K562 (cell line): ENCODE measurements at regions not wholly inside any gene's neighbourhood (a gene's known extent, or its start where the extent isn't known, plus 50 kb on each side); places are given as distances from the start of the nearest gene placed in this dataset.

Source experiments
- DACH1 ChIP-seq: fragments of 450-650 bp; IDR thresholded peaks from 2 replicates; pipeline ENCODE4 v1.6.1; 2018; ENCODE audit not compliant: partially characterized antibody
- ELF1 ChIP-seq: fragments of 200-800 bp; sonication (Bioruptor generic); IDR thresholded peaks from 2 replicates; pipeline ENCODE4 v1.6.1; 2016; ENCODE audit warnings: missing genetic modification characterization, missing compliant biosample characterization
- NR3C1 ChIP-seq: sonication (generic); formaldehyde crosslinking; IDR thresholded peaks from 2 replicates; pipeline ENCODE4 v1.8.1; 2022; ENCODE audit warnings: missing genetic modification reagents
- PRPF4 ChIP-seq: fragments of 200-400 bp; formaldehyde crosslinking; IDR thresholded peaks from one replicate; pipeline ENCODE4 v1.6.1; 2017; ENCODE audit warnings: low read length, low read depth, mild to moderate bottlenecking; ENCODE audit not compliant: insufficient read depth, poor library complexity, severe bottlenecking
- RAD21 ChIP-seq, 2 experiments: fragments of 250-450 bp in 1 of 2; fragments of 450-650 bp in 1 of 2; sonication (Bioruptor Pico) in 1 of 2; formaldehyde crosslinking in 1 of 2; IDR thresholded peaks in 1 of 2; conservative IDR thresholded peaks in 1 of 2; 2 replicates each; pipeline versions ENCODE4 v1.4.0 to v1.8.0; 2020 to 2022; ENCODE audit warnings: mild to moderate bottlenecking in 2 of 2, moderate library complexity in 1 of 2
- RCOR1 ChIP-seq, 2 experiments: IDR thresholded peaks; 2 replicates each; pipeline ENCODE4 v1.6.1; 2012; ENCODE audit warnings: low read depth in 2 of 2, low read length in 2 of 2, borderline replicate concordance in 1 of 2, improper control_type of control experiment in 1 of 2
- SIN3B ChIP-seq: fragments of 450-650 bp; IDR thresholded peaks from 2 replicates; pipeline ENCODE4 v1.6.1; 2017; ENCODE audit warnings: low read depth, mild to moderate bottlenecking, moderate library complexity
- SMAD2 ChIP-seq: fragments of 150-350 bp; IDR thresholded peaks from 2 replicates; pipeline ENCODE4 v1.6.1; 2014; ENCODE audit warnings: low read depth, mild to moderate bottlenecking, low read length
- TGIF2 ChIP-seq: sonication (generic); formaldehyde crosslinking; IDR thresholded peaks from 2 replicates; pipeline ENCODE4 v1.8.1; 2022; ENCODE audit warnings: mild to moderate bottlenecking, missing genetic modification reagents, moderate library complexity
- ZNF133 ChIP-seq: fragments of 250-450 bp; sonication (Bioruptor Pico); IDR thresholded peaks from 2 replicates; pipeline ENCODE4 v1.4.0; 2020; ENCODE audit warnings: mild to moderate bottlenecking
- ZNF23 ChIP-seq: fragments of 250-450 bp; sonication (Bioruptor Pico); IDR thresholded peaks from 2 replicates; pipeline ENCODE4 v1.4.0; 2020; ENCODE audit warnings: mild to moderate bottlenecking
- ZNF561 ChIP-seq: fragments of 450-650 bp; formaldehyde crosslinking; conservative IDR thresholded peaks from 2 replicates; pipeline ENCODE4 v1.4.0; 2020; ENCODE audit warnings: mild to moderate bottlenecking, moderate library complexity
- TF ChIP-seq, protein P1 (sequence below), 3 experiments: fragments of 200-800 bp in 1 of 3; sonication (Bioruptor generic) in 1 of 3; sonication (generic) in 1 of 3; formaldehyde crosslinking in 1 of 3; IDR thresholded peaks; 2 replicates each; pipeline versions ENCODE4 v1.6.1 to v1.8.0; 2016 to 2022; ENCODE audit warnings: mild to moderate bottlenecking in 2 of 3, missing compliant biosample characterization in 2 of 3, missing genetic modification characterization in 2 of 3, missing genetic modification reagents in 1 of 3
- TF ChIP-seq, protein P2 (sequence below), 2 experiments: fragments of 450-650 bp in 1 of 2; IDR thresholded peaks; 2 replicates each; pipeline ENCODE4 v1.6.1; 2011 to 2017; ENCODE audit warnings: low read depth in 2 of 2, antibody characterized with exemption in 1 of 2, borderline replicate concordance in 1 of 2, low read length in 1 of 2, mild to moderate bottlenecking in 1 of 2, mixed read lengths in 1 of 2; ENCODE audit not compliant: control insufficient read depth in 1 of 2
- TF ChIP-seq, protein P3 (sequence below): IDR thresholded peaks from 2 replicates; pipeline ENCODE4 v1.6.1; 2014; ENCODE audit warnings: antibody characterized with exemption
- TF ChIP-seq, protein P4 (sequence below): sonication (generic); formaldehyde crosslinking; IDR thresholded peaks from 2 replicates; pipeline ENCODE4 v1.8.1; 2023; ENCODE audit warnings: mild to moderate bottlenecking, missing genetic modification reagents, moderate library complexity
- TF ChIP-seq, protein P5 (sequence below): fragments of 450-650 bp; IDR thresholded peaks from 2 replicates; pipeline ENCODE4 v1.6.1; 2016; ENCODE audit warnings: low read depth, mild to moderate bottlenecking, moderate library complexity

DNA sequence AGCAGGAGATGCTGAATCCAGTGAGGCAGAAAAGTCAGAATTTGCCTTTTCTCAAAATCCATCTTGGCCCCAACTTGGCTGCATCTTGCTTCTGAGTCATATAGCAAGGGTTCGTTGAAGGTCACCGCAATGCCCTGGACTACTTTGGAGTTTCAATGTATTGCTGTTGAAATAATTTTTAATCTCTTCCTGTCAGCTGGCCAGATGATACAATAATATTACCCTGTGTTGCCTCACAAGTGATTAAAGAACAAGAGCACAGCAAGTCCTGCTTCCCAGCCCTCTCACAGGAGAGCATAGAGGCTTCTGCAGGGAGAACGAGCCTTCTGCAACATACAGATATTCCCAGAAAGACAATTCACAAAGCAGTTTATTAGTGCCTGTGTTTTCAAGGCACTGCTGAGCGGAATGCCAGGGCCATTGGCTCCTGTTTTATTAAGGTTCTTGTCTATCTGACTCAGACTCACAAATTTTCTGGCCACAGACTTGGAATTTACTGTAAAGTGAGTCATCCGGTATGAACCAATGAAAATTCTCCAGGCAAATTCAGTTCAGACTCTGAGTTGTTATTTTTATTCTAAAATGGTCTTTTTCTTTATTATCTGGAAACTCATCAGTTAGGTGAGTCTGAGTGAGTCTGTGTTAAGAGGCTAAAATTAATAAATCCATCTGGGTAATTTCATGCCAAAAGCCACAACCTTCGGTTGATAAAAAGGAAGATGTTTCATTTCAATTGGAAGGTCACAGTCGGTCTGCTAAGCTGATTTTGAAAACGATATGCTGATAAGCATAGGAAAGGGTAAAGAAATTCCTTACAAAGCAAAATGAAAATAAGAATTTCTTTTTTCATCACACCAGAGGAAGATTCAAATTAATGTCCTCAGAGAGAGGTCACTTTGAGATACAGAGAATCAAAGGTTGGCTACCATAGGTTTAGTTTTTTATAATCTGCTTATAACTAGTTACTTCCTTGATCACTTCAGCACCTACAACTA is 289.4 kb upstream of the STXBP5 start (continued):
- TF ChIP-seq RAD21 (CRISPR knock-in tag; conservative IDR thresholded peaks at IDR 0.05 in 1 of 2, IDR thresholded peaks at IDR 0.05 in 1 of 2) (peak in 1 of 2 experiments; percentile 10; a peak in 2 of 4 replicates), RCOR1 (IDR thresholded peaks at IDR 0.05; ENCODE audit: borderline replicate concordance in 1 of 2, low read depth in 2 of 2, low read length in 2 of 2) (0 out of 4 replicates have a peak, but pooled peaks of 1 of the 2 experiments have one; percentile 13), SMAD2 (no peak), ZNF23 (no peak), TGIF2 (CRISPR knock-in tag) (no peak), SIN3B (no peak), ELF1 (no peak; the same call in 1 of the 2 replicates), PRPF4 (no peak), DACH1 (peak; percentile 93), ZNF133 (CRISPR knock-in tag) (no peak), NR3C1 (no peak), ZNF561 (no peak)
- TF ChIP-seq, protein P1, sequence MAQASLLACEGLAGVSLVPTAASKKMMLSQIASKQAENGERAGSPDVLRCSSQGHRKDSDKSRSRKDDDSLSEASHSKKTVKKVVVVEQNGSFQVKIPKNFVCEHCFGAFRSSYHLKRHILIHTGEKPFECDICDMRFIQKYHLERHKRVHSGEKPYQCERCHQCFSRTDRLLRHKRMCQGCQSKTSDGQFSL (CRISPR knock-in tag; IDR thresholded peaks at IDR 0.05), result no peak
- TF ChIP-seq, protein P1 (tag; IDR thresholded peaks at IDR 0.05), result no peak; a peak in 1 of 4 replicates
- TF ChIP-seq, protein P2, sequence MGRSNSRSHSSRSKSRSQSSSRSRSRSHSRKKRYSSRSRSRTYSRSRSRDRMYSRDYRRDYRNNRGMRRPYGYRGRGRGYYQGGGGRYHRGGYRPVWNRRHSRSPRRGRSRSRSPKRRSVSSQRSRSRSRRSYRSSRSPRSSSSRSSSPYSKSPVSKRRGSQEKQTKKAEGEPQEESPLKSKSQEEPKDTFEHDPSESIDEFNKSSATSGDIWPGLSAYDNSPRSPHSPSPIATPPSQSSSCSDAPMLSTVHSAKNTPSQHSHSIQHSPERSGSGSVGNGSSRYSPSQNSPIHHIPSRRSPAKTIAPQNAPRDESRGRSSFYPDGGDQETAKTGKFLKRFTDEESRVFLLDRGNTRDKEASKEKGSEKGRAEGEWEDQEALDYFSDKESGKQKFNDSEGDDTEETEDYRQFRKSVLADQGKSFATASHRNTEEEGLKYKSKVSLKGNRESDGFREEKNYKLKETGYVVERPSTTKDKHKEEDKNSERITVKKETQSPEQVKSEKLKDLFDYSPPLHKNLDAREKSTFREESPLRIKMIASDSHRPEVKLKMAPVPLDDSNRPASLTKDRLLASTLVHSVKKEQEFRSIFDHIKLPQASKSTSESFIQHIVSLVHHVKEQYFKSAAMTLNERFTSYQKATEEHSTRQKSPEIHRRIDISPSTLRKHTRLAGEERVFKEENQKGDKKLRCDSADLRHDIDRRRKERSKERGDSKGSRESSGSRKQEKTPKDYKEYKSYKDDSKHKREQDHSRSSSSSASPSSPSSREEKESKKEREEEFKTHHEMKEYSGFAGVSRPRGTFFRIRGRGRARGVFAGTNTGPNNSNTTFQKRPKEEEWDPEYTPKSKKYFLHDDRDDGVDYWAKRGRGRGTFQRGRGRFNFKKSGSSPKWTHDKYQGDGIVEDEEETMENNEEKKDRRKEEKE (IDR thresholded peaks at IDR 0.05; ENCODE audit: borderline replicate concordance in 1 of 2, control insufficient read depth in 1 of 2, low read depth in 2 of 2, low read length in 1 of 2), result no peak
- TF ChIP-seq, protein P3, sequence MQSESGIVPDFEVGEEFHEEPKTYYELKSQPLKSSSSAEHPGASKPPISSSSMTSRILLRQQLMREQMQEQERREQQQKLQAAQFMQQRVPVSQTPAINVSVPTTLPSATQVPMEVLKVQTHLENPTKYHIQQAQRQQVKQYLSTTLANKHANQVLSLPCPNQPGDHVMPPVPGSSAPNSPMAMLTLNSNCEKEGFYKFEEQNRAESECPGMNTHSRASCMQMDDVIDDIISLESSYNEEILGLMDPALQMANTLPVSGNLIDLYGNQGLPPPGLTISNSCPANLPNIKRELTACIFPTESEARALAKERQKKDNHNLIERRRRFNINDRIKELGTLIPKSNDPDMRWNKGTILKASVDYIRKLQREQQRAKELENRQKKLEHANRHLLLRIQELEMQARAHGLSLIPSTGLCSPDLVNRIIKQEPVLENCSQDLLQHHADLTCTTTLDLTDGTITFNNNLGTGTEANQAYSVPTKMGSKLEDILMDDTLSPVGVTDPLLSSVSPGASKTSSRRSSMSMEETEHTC, result no peak
- TF ChIP-seq, protein P4, sequence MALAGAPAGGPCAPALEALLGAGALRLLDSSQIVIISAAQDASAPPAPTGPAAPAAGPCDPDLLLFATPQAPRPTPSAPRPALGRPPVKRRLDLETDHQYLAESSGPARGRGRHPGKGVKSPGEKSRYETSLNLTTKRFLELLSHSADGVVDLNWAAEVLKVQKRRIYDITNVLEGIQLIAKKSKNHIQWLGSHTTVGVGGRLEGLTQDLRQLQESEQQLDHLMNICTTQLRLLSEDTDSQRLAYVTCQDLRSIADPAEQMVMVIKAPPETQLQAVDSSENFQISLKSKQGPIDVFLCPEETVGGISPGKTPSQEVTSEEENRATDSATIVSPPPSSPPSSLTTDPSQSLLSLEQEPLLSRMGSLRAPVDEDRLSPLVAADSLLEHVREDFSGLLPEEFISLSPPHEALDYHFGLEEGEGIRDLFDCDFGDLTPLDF (CRISPR knock-in tag), result no peak; the same call in 1 of the 2 replicates
- TF ChIP-seq, protein P5, sequence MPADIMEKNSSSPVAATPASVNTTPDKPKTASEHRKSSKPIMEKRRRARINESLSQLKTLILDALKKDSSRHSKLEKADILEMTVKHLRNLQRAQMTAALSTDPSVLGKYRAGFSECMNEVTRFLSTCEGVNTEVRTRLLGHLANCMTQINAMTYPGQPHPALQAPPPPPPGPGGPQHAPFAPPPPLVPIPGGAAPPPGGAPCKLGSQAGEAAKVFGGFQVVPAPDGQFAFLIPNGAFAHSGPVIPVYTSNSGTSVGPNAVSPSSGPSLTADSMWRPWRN, result 0 out of 2 replicates have a peak, but pooled peaks have one; percentile 32
